HG03571 (cell line): ENCODE measurements at regions not wholly inside any gene's neighbourhood (a gene's known extent, or its start where the extent isn't known, plus 50 kb on each side); places are given as distances from the start of the nearest gene placed in this dataset.
"Not testable (repeated sequence)": the region's sequence is repeated elsewhere in the genome, so short reads cannot be mapped to it uniquely, and the experiment has no call there.

Source experiments
- ATAC-seq: cut with Tn5 transposase; IDR thresholded peaks from one replicate; pipeline ENCODE4 v1.9.1; 2021; ENCODE audit not compliant: unreplicated experiment

DNA sequence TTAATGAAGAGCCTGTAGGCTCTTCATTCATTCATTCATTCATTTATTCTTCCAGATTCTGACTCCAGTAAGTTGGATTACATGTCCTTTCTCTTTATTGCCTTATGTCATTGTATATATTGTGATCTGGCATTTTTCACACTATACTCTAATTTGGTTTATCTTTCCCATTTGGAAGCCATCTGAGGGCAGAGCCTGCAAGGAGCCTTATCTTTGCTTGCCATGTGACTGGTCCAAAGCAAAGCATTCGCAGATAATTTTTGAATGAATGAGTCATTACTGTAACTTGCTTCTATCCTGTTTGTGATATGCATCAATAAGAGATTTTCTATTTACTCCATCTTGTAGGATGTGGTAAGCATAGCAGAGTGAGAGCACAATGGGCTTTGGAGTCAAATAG lies 108.4 kb upstream of the DAB1 start:
- no peak for ATAC-seq

DNA sequence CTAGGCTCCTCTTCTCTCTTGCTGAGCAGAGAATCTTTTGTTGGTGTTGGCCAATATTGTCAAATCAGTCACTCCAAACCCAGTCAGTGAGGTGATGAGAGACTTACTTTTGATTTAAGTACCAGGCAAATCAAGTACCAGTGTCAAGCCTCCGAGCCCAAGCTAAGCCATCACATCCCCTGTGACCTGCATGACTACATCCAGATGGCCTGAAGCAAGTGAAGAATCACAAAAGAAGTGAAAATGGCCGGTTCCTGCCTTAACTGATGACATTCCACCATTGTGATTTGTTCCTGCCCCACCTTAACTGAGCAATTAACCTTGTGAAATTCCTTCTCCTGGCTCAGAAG lies 107.0 kb upstream of the DAB1 start:
- ATAC-seq: not testable (repeated sequence)

DNA sequence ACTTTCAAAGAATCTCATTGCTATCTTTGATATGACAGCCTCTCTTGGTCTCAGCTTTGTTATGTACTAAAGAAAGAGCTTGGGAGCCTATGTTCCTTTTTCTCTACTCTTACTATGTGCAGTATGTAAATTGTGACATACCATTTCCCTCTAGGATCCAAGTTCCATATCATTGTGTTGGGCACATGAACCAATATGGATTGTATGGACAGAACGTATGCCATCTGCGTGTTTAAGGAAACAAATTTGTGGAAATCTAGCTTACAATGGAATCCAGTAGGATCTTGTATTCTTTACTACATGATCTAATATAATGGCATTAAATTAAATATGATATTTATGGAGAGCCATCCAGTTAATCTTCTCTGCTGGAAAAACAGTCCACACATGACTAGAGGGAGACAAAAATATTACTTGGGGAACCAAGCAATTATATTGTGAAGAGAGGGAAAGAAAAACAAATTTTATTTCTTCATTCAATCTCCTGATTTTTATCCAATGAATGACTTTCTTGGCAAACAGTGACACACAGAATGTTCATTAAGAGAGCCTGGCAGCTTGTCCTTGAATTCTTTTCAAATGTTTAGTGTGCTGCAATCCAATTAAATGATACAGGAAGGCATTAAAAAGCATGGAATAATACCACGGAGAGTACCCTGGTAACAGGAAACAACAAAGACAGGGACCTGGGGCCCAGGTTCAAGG lies 106.5 kb upstream of the DAB1 start:
- ATAC-seq: no peak

DNA sequence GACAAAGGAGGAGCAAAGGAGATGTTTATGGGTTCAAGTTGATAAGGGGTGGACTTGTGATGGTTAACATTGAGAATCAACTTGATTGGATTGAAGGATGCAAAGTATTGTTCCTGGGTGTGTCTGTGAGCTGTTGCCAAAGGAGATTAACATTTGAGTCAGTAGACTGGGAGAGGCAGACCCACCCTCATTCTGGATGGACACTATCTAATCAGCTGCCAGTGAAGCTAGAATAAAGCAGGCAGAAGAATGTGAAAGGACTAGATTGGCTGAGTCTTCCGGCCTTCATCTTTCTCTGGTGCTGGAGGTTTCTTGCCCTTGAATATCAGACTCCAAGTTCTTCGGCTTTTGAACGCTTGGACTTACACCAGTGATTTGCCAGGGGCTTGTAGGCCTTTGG lies 98.7 kb upstream of the DAB1 start:
- no peak for ATAC-seq

DNA sequence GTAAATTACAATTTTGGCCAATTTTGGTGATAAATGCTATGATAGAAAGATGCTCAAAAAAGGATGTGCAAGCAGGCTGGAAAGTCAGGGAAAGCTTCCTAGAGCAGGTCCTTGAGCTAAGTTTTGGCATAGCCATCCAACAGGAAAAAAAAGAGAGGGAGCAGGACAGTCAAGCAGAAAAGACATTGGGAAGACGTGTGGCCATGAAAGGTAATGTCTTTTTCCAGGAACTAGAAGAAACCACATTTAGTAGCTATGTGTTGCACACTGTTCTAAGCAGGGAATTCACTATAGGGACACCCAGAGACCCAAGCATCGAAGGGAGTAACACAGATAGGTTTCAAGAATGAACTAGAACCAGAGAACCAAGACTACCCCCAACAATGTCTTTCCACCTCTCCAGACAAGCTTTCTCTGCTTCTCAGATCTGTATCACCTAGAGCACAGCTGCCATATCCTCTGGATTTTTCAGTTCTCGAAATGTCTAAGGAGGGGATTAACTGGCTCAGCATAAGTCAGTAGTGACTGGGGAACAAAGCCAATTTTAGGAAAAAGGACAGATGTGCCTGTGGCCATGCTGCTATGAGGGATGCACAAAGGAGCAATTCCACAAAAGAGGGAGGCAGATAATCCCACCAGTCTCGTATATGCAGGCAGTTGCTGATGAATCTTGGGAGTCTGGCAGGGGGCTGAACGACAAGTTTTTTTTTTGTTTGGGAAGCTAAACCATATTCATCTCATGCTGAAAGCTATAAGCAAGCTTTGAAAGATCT lies 97.1 kb upstream of the DAB1 start:
- ATAC-seq: no peak

DNA sequence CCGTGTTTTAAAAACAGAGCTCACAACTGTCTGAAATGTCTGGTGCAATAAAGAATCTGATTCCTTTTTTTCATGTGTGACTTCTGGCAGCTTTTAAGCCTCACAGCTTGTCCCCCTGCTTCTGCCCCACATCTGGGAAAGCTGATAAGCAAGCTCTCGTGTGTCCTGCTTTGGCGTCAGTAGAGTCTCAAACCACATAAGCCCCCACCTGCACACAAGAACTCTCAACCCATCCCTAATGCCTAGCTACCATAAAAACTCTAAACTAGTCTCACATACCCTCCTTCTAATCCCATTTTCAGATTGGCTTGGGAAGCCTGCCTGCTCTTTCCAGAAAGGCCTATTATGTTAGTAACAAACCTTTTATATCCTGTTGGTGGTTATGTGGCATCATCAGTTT lies 94.6 kb upstream of the DAB1 start:
- no peak for ATAC-seq

DNA sequence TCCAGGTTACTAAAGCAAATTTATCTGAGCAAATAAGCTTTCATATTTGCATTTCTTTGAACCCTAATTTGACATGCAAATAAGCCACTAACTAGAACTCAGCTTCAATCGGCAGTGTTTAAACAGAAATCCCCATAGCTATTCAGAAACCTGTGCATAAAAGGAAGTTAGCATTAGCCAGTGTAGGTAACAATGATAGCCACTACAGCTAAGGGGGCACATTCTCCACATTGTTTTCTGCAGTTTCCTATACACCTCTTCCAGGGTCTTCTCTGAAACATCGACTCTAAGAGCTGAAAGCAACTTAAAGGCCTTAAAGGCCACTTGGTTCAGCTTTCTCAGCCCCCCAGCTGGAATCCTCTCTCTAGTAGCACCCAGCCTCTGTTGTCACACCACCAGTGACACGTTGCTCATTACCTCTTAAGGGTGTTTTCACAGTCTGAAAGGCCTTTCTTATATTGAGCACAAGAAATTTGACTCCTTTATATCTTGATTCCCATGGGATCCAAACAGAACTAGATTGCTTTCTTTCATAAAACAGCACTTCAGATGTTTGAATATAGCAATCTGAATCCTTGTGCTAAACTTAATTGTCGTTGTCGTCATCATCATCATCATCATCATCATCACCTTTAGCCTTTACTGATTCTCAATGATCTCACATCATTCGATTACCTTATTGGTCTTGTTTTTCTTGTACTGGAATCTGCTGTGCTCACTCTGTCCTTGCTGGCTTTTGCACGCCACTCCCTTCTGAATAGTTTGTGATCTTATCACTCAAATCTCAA lies 93.9 kb upstream of the DAB1 start:
- ATAC-seq: no peak

DNA sequence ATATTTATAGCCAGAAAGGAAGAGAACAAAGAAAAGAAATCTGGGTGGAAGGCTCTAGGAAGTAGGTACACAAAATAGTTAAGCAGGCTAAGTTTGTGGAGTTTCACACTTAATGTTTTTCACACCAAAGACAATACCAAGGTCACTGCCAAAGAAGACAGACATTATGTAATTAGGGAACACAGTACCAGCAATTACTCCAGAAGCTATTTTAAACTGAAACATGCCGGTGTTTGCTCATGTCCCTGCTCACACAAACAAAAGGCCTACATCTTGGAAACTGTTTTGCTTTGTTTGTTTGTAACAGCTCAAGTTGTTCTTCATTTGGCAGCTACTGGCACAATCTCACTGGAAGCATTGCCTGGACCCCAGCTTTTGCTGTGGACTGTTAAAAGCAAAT lies 88.5 kb upstream of the DAB1 start:
- ATAC-seq: no peak

DNA sequence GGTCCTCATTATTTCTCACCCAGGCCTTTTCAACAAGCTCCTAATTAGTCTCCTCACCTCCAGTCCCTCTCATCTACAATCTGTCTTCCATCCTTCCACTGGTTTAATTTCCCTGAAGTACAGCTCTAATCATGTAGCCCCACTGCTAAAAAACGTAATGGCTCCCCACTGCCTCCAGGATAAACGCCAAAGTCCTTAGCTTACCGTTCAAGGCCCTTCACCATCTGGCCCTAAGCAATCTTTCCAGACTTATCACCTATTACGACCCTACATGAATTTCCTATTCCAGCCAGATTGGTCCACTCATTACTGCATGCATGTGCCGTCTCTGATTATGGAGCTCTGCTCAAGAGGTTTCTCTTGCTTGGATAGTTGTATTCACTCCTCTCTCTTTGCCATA lies 83.1 kb upstream of the DAB1 start:
- no peak for ATAC-seq

DNA sequence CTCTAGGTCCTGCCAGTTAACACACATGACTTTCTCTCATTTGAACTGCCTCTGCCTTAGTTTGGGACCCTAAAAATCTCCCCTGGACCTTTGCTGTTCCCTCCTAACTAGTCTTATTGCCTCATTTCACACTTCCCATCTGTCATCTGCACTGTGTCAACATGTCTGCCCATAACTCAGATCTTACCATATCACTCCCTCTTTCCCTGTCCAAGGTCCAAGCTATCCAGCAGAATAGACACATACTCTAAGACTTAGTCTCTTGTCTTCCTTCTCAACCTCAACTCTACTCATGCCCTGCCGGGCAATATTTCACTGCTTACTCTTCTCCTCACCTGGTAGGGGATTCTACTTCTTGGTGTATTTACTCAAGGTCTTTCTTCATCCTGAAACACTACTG lies 79.5 kb upstream of the DAB1 start:
- no peak for ATAC-seq

DNA sequence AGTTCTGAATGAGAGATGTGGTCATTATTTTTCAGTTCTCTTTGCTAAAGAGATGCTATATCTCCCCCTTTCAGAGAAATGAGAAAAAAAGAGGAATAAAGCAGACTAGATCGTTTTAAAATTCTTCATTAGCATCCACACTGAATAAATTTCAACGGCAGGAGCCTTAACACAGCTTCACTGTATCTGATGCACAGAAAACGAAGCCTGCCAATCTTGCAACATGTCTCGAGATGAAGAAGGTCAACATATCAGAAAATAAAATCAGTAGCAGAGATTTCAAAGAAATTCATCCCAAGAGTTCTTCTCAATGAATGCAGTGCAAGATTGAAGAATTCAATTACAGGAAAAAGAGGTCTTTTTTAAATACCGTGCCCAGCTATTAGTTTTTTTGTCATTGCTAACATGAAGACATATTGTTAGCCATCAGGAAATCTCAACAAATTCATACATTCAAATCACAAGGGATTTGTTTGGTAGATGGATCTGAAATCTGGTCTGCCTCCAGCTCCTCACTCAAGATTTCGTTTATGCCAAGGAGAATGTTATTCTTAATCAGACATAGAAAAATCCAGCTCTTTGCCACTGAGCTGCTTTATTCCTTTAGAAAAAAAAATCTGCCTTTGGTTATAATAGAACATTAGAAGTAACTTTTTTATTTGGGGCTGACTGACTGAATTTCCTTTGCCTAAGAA lies 76.4 kb upstream of the DAB1 start:
- no peak for ATAC-seq

DNA sequence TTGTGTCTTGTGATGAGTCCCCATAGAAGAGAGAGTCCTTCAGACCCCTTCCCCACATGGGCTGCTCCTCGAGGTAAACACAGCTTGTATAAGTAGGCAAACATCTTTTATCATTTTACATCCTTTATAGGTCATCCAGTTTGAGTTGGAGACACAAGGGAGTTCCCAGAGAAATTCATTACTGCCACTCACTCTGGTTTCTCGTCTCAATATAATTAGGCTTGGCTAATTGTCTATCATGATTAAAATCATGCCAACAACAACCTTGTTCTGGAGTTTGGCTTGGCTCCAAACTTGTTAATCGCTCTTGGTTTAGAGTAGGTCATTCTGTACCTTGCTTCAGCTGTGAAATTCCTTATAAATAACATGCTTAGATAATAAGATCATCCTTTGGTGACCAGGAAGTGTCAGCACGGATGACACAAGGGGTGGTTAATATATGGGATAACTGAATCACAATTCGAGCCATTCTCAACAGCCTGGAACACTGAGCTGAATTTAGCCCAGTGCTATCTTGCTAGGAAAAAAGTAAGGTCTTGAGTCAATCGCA lies 70.7 kb upstream of the DAB1 start:
- no peak for ATAC-seq

DNA sequence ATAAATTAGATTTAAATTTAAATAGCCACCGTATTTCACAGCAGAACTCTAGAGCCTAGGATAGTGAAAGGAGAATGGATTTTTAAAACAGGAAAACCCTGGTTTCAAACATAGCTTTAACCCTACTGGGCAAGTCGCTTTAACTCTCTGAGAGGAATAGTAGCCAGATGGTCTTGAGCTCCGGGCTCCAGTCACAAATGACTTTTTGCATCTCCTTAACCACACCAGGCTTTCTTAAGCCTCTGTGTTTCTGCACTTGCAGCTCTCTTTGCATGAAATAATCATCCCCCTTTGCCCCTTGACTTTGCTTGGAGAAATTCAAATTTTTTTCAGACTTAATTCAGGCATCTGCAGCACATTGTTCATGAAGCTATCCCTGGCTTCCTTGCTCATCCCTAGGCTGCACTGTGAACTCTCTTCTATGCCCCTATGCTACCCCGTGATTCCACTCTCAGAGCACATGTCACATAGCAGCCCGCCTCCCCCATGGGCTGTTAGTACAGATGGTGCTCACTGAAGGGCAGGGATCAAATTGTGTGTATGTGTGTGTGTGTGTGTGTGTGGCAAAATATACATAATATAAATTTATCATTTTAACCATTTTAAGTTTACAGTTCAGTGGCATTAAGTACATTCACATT lies 68.8 kb upstream of the DAB1 start:
- ATAC-seq: no peak

DNA sequence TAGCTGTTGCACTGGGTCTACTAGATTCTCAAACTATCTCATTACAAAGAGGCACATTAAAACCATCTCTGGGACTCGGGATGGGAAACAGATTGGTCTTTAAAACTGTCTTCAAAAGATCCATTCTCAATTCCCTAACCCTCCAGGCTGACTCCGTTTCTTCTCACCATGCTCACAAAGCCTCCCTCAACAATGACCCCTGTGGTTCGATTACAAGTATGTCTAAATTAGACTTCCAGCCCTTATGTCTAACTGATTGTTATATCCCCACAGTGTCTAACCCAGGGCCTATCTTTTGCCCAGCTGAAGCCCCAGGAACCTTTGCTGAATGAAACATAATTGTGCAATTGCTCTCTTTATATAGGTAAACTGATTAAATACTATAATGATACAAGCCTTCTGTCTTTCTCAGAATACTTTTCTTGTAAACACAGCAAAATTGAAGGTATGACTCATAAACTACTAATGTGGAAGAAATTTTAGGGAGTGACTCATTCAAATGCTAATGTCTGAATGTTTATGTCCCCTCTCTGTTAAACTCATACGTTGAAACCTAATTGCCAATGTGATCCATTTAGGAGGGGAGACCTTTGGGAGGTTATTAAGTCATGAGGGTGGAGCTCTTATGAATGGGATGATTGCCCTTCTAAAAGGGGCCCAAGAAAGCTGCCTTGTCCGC lies 65.6 kb upstream of the DAB1 start:
- ATAC-seq: no peak

DNA sequence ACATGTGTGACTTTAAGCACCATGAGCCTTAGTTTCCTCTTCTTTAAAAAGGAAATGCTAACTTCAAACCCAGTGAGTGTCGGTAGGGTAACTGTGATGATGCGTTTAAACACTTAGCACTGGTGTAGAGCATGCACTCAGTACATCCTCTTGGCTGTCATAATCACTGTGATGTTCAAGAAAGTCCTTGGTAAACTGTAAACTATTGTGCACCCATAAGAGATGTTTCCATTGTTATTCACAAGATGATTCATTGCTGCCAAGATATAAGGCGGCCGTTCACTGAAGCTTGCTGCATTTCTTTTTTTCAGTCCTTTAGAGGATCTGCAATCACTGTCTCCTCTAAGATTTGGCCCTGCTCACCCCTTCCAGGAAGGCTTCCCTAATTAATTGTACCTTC lies 61.8 kb upstream of the DAB1 start:
- no peak for ATAC-seq

DNA sequence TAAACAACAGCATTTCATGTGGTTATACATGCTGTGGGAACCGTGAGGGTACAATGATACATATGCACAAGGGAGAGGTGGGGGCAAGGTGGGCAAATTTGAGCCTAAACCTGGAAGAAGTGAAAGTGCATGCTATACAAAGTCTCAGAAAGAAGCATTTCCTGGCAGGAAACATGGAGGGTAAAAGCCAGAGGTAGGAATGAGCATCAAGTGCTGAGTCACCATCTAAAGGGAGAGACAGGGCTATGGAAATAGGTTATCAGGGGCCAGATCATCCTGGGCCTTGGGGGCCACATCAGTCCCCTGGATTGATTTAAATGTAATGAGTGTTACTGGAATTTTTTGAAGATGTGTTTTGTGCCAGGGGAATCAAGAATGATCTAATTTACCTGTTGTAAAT lies 60.1 kb upstream of the DAB1 start:
- no peak for ATAC-seq

DNA sequence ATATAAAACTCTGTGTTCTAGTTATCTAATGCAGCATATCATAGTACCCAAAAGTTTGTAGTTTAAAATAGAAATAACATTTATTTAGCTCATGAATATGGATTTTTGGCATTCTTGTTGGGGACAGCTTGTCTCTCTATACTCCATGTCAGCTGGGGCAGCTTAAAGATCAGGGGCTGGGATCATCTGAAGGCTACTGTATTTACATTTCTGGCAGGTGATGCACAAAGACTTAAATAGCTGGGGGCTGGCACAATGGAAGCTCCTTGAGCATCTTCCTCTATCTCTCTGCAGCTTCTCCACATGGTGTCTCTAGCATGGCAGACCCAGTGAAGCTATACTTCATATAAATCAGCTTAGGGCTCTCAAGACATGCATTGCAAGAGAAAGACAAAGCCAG lies 55.6 kb upstream of the DAB1 start:
- no peak for ATAC-seq

DNA sequence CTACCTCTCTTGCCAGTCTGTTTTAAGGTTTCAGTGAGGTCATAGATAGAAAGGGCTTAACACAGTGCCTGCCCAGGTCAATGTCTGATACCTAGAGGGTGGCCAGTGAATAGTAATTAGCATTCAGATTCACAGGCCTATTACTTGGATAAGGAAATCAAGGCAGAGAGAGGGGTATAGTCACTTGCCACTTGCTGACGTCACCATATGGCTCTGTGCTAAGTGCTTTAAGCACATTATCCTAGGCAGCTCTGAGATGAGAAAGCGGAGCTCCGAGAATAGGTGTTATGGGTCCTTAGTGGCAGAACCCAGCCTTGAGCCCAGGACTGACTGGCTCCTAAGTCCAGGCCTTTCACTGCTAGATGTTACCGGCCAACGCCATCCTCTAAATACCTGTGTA lies 51.5 kb upstream of the DAB1 start:
- ATAC-seq: no peak

DNA sequence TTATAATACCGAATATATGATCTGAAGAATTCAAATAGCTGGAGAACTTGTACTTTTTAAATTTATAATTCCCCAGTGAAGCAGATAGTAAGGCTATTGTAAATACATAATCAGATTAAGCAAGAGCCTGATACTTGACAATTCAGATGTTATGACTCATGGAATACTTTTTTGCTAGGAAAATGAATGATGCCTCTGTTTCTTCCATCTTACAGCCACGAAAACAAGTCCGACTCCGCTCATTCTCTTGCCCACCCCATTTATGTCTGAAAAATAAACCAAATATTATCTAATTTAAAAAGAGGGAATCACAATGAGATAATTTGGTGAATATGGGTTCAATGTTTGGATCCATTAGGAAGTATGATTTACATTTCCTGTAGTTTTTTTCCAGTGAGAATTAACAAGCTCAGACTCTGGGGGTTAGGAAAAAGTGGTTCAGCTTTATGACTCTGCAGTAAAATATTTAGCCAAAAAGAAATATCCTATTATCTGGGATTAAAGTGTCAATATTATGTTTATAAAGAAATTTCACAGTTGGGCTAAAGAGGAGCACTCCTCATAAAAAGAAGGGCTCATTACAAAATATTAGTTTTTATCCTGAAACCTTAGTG lies 50.4 kb upstream of the DAB1 start:
- ATAC-seq: no peak
